Vagina (tissue), 2 donors: ENCODE measurements at regions not wholly inside any gene's neighbourhood (a gene's known extent, or its start where the extent isn't known, plus 50 kb on each side); places are given as distances from the start of the nearest gene placed in this dataset.

Experiments used
- CTCF ChIP-seq, 3 experiments: fragments of 450-650 bp in 2 of 3; fragments of 200-600 bp in 1 of 3; sonication (generic) in 1 of 3; IDR thresholded peaks; one replicate each; pipeline ENCODE4 v1.5.1; 2017 to 2019; ENCODE audit warnings: antibody characterized with exemption in 3 of 3, mild to moderate bottlenecking in 2 of 3, moderate library complexity in 2 of 3
- POLR2A ChIP-seq, 2 donors: fragments of 450-650 bp; IDR thresholded peaks; one replicate each; pipeline ENCODE4 v1.6.1; 2017; ENCODE audit warnings: antibody characterized with exemption in 2 of 2, mild to moderate bottlenecking in 2 of 2, moderate library complexity in 2 of 2
- POLR2AphosphoS5 ChIP-seq, 2 donors: sonication (generic); formaldehyde crosslinking; IDR thresholded peaks; one replicate each; pipeline ENCODE4 v1.9.0; 2017; ENCODE audit warnings: antibody characterized with exemption in 2 of 2, mild to moderate bottlenecking in 2 of 2, low read depth in 1 of 2; ENCODE audit not compliant: insufficient read depth in 1 of 2

GRCh38 chr18:28637897-28638296 lies 461.0 kb upstream of the CDH2 start:
- no peak for TF ChIP-seq CTCF (IDR thresholded peaks at IDR 0.05)
- TF ChIP-seq POLR2AphosphoS5 (IDR thresholded peaks at IDR 0.05; ENCODE audit: insufficient read depth in 1 of 2, low read depth in 1 of 2) = no peak
- no peak for TF ChIP-seq POLR2A (IDR thresholded peaks at IDR 0.05)
